Glutamatergic neuron (in vitro differentiated cells): ENCODE measurements at regions not wholly inside any gene's neighbourhood (a gene's known extent, or its start where the extent isn't known, plus 50 kb on each side); places are given as distances from the start of the nearest gene placed in this dataset.
"Not testable (repeated sequence)": the region's sequence is repeated elsewhere in the genome, so short reads cannot be mapped to it uniquely, and the experiment has no call there.

Experiments
- DNase-seq: peaks from one replicate; pipeline ENCODE4 v3.0.0; 2022
- H3K27ac Mint-ChIP-seq: one replicate; pipeline ENCODE4 v1.8.0; 2020; ENCODE audit warnings: mild to moderate bottlenecking, mixed read lengths, inconsistent platforms; ENCODE audit not compliant: unreplicated experiment
- H3K27me3 Mint-ChIP-seq: one replicate; pipeline ENCODE4 v1.8.0; 2020; ENCODE audit warnings: mild to moderate bottlenecking, moderate library complexity, mixed read lengths, inconsistent platforms; ENCODE audit not compliant: unreplicated experiment
- H3K36me3 Mint-ChIP-seq: one replicate; pipeline ENCODE4 v1.8.0; 2020; ENCODE audit warnings: mild to moderate bottlenecking, mixed read lengths, inconsistent platforms; ENCODE audit not compliant: unreplicated experiment
- H3K4me1 Mint-ChIP-seq: one replicate; pipeline ENCODE4 v1.8.0; 2020; ENCODE audit warnings: mild to moderate bottlenecking, low read depth, mixed read lengths, inconsistent platforms; ENCODE audit not compliant: unreplicated experiment
- H3K4me3 Mint-ChIP-seq: one replicate; pipeline ENCODE4 v1.8.0; 2020; ENCODE audit warnings: mild to moderate bottlenecking, mixed read lengths, inconsistent platforms; ENCODE audit not compliant: unreplicated experiment
- H3K9me3 Mint-ChIP-seq: one replicate; pipeline ENCODE4 v1.8.0; 2020; ENCODE audit warnings: mild to moderate bottlenecking, moderate library complexity, mixed read lengths, inconsistent platforms; ENCODE audit not compliant: unreplicated experiment
- CTCF ChIP-seq: fragments of 200-600 bp; sonication (generic); IDR thresholded peaks from one replicate; pipeline ENCODE4 v1.5.0; 2021; ENCODE audit not compliant: partially characterized antibody, unreplicated experiment

GRCh38 chr3:3353153-3353552 is 173.7 kb upstream of the CRBN start:
- Mint-ChIP-seq H3K36me3 (no peaks in the 10 kb centered on the region), H3K27me3 (peaks cover 2% of the 10 kb centered on the region), H3K4me3 (no peak overlapping the region), H3K9me3 (no peaks in the 10 kb centered on the region), H3K4me1 (no peaks in the 10 kb centered on the region), H3K27ac (no peak overlapping the region)
- no peak for DNase-seq
- TF ChIP-seq CTCF: no peak

- H3K27ac Mint-ChIP-seq: no peak overlapping the region
- no peak overlapping the region for H3K4me3 Mint-ChIP-seq
- no peaks in the 10 kb centered on the region for H3K4me1 Mint-ChIP-seq
- H3K36me3 Mint-ChIP-seq: no peaks in the 10 kb centered on the region
- peaks cover 2% of the 10 kb centered on the region for H3K27me3 Mint-ChIP-seq
- DNase-seq: no peak
- H3K9me3 Mint-ChIP-seq: no peaks in the 10 kb centered on the region
- no peak for TF ChIP-seq CTCF
These were observed 171.7 kb upstream of the CRBN start for GRCh38 chr3:3351226-3351625.

GRCh38 chr3:3347056-3347455 is 167.6 kb upstream of the CRBN start:
- not testable (repeated sequence) for H3K27me3 Mint-ChIP-seq, H3K4me1 Mint-ChIP-seq, H3K4me3 Mint-ChIP-seq, DNase-seq, H3K27ac Mint-ChIP-seq, H3K36me3 Mint-ChIP-seq, H3K9me3 Mint-ChIP-seq

- Mint-ChIP-seq H3K4me3 (no peak overlapping the region), H3K27me3 (no peaks in the 10 kb centered on the region), H3K9me3 (no peaks in the 10 kb centered on the region), H3K27ac (no peak overlapping the region), H3K4me1 (no peaks in the 10 kb centered on the region), H3K36me3 (no peaks in the 10 kb centered on the region)
- DNase-seq: no peak
- TF ChIP-seq CTCF: no peak
These were observed 167.1 kb upstream of the CRBN start for GRCh38 chr3:3346556-3346955.

GRCh38 chr3:3342141-3342540 is 162.7 kb upstream of the CRBN start:
- peaks cover 10% of the 10 kb centered on the region for H3K4me1 Mint-ChIP-seq
- no peak overlapping the region for H3K27ac Mint-ChIP-seq
- H3K27me3 Mint-ChIP-seq: no peaks in the 10 kb centered on the region
- peaks cover 5% of the 10 kb centered on the region for H3K9me3 Mint-ChIP-seq
- no peak for TF ChIP-seq CTCF
- DNase-seq: no peak
- no peaks in the 10 kb centered on the region for H3K36me3 Mint-ChIP-seq
- H3K4me3 Mint-ChIP-seq: no peak overlapping the region
